GM20431 (cell line): ENCODE measurements at regions not wholly inside any gene's neighbourhood (a gene's known extent, or its start where the extent isn't known, plus 50 kb on each side); places are given as distances from the start of the nearest gene placed in this dataset.

ENCODE experiments used
- in situ Hi-C: fragments of 300-500 bp; cut with MseI, MboI; formaldehyde crosslinking; loops from one replicate; pipeline ENCODE4 v1.15.0; 2020; ENCODE audit warnings: low sequenced_read_pairs; ENCODE audit not compliant: unreplicated experiment

- in situ Hi-C loops, result no loop called here
Observed at GRCh38 chr16:13391337-13391736, 489.9 kb downstream of the SHISA9 start.

DNA sequence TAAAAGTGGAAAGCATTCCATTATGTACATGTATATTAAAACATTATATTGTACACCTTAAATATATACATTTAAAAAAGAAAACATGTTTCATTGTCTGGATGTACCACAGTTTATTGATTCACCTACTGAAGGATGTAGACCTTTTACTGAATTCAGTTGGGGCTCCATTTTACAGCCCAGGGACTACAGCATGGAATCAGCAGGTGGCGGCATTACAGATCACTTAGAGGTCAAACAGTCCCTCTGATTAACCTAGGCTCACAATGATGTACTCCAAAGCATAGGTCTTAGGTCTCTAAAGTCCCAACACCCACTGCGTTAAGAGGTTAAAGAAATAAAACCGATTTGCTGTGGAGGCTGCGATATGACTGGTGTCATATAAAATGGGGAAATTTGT lies 490.9 kb downstream of the SHISA9 start:
- in situ Hi-C loops, result no loop called here

GRCh38 chr16:13393816-13394215 lies 492.4 kb downstream of the SHISA9 start:
- in situ Hi-C loops, result no loop called here

DNA sequence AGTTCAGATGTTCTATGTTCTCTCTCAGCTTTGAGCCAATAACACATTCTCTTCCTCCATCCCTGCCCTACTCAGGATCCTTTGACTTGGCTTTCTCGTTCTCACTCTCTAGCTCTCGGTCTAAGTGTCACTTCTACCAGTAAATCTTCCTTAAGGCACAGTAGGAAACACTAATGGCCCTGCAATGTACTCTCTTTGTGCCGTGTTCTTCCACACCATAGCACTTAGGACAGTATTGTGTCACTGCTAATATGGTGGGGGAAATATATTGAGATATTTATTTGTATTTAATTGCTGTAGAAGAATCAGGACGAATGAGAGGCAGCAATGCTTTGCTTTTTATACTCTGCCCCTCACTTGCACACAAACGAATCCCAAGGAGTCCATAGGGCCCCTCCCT lies 493.1 kb downstream of the SHISA9 start:
- in situ Hi-C loops, result no loop called here

DNA sequence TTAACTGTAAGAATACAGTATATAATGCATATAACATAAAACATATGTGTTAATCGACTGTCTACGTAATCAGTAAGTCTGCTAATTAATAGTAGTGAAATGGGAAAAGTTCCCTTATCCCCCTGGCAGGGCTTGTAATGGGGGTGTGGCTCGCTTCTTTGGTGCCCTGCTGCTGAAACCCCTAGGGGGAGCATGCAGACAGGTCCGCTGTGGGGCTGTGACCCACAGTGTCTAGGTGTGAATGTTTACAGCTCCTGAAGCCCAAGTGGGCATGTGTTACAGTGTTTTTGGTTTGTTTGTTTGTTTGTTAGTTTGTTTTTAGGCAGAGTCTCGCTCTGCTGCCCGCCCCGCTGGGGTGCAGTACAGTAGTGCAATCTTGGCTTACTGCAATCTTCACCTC lies 495.7 kb downstream of the SHISA9 start:
- in situ Hi-C loops, result no loop called here

- in situ Hi-C loops, result no loop called here
Observed at GRCh38 chr16:13401641-13402040, 500.2 kb downstream of the SHISA9 start.

GRCh38 chr16:13402601-13403000 lies 501.2 kb downstream of the SHISA9 start:
- in situ Hi-C loops, result no loop called here

DNA sequence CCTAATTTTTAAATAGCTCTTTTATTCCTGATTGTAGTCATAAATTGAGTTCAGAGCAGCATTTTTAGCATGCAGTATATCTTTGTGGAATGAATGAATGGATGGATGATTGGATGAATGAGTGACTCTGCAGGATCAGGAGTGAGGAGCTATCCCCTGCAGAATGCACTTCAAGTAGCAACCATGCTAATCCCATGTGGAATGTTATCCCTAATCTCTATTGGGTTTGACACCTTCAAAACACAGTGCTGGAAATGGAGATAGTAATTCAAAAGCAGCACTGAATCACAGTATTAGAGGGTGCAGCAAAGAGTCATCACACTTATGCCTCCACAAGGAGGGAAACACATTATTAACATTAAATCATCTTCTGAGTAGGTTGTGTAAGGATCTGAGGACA lies 501.9 kb downstream of the SHISA9 start:
- in situ Hi-C loops, result no loop called here

DNA sequence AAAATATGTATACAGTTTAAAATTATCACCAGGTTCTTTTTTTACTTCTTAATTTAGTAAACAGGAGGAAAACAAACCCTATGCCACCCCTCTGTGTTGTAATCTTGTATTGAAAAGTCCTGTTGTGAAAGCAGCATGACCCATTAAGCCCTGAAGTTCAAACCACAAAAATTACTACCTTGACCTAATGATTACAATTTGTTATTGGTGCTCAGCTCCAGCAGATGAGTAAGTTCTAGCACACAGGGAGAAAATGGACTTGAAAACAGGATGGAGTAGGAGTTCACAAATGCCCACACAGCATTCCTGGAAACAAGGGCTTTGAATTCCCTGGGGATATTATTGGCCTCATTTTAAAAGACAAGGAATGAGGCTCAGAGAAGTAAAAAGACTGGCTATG lies 505.8 kb upstream of the ERCC4 start:
- in situ Hi-C loops, result no loop called here

- in situ Hi-C loops, result no loop called here
Observed at GRCh38 chr16:13419589-13419988, 500.4 kb upstream of the ERCC4 start.

- in situ Hi-C loops, result no loop called here
Observed at GRCh38 chr16:13421726-13422125, 498.2 kb upstream of the ERCC4 start.

GRCh38 chr16:13425836-13426235 lies 494.1 kb upstream of the ERCC4 start:
- in situ Hi-C loops, result no loop called here

DNA sequence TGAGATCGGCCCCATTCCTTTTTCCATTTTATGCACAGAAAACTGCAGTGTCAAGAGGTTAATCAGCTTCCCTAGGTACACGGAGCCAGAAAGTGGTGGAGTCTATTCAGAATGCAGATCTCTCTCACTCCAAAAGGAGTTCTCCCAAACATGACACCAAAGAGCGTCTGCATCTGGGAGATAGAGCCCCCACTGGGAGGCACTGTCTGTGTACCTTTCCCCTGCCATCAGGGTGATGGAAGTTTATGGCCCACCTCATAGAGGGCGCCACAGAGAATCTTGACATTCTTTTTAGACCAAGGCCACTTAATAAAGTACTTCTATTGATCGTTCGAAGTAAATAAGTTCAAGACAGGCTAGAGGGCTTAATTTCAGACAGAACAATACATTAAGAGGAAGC lies 493.7 kb upstream of the ERCC4 start:
- in situ Hi-C loops, result no loop called here

GRCh38 chr16:13426736-13427135 lies 493.2 kb upstream of the ERCC4 start:
- in situ Hi-C loops, result no loop called here

DNA sequence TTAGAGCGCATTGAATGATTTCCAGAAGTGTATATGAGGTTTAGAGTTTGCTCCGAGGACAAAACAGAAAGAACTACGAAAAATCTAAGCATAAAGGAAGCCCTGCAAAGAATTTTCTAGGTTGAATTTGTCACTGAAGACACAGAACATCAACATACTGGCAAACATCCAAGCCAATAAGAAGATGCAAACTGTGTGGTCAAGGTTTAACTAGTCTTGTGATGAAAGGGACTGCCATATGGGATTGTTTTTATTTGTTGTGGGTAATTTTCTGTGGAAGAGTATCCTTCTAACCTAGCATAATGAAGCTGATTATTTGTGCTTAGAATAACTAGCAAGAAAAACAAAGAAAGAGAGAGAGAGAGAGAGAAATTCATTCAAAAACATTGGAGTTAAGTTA lies 492.0 kb upstream of the ERCC4 start:
- in situ Hi-C loops, result no loop called here

GRCh38 chr16:13429416-13429815 lies 490.5 kb upstream of the ERCC4 start:
- in situ Hi-C loops, result no loop called here

GRCh38 chr16:13435415-13435814 lies 484.5 kb upstream of the ERCC4 start:
- in situ Hi-C loops, result no loop called here

GRCh38 chr16:13435873-13436474 lies 484.0 kb upstream of the ERCC4 start:
- in situ Hi-C loops, result no loop called here

DNA sequence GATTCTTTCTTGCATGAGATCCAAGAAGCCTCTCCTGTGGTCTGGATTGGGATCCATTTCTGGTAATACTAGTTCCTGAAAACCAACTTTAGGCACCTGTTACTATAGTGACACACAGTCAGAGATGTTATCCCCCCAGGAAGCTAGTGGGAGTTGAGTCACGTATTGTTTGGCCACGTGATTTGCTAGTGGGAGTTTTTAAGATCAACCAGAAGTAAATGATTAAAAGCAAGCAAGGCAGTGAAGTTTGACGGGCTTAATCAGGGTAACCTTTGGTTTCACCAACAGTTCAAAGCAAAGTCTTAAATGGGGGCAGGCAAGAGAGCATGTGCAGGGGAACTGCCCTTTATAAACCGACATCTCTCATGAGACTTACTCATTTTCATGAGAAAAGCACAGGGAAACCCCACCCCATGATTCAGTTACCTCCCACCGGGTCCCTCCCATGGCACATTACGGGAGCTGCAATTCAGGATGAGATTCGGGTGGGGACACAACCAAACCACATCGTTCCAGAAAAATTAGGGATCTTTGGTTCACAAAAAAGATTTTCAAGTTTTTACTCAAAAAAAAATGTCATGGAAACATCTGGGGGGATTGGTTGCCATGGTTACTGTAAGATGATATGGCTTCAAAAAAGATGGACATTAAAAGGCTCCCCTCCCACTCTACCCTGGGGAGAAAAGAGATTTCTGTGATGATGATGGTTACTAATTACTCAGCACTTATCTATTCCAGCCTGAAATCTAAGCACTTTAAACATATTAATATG lies 483.1 kb upstream of the ERCC4 start:
- in situ Hi-C loops, result no loop called here

- in situ Hi-C loops, result no loop called here
Observed at GRCh38 chr16:13437413-13437795, 482.6 kb upstream of the ERCC4 start.

DNA sequence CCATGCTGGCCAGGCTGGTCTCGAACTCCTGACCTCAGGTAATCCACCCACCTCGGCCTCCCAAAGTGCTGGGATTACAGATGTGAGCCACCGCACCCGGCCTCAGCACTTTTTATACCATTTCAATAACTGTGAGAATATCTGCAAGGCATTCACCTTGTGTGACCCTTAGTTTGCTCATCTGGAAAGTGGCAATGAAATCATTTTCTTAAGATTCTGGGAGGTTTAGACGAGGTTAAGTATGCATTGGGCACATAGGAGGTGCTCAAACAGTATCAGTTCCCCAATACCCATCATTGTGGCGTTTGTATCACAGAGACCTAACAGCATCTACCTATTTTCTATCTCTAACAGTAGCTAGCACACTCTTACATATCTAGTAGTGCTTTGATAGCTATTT lies 481.9 kb upstream of the ERCC4 start:
- in situ Hi-C loops, result no loop called here

- in situ Hi-C loops, result no loop called here
Observed at GRCh38 chr16:13439766-13440165, 480.2 kb upstream of the ERCC4 start.
